Kidney epithelial cell (primary cell): ENCODE measurements at regions not wholly inside any gene's neighbourhood (a gene's known extent, or its start where the extent isn't known, plus 50 kb on each side); places are given as distances from the start of the nearest gene placed in this dataset.

Experiments used
- DNase-seq: peaks from one replicate; pipeline ENCODE4 v3.0.0-alpha.2; 2010; ENCODE audit warnings: low read depth
- H3K27me3 ChIP-seq: 2 replicates; pipeline ENCODE4 v1.6.0; 2011; ENCODE audit warnings: low read length; ENCODE audit not compliant: control insufficient read depth, insufficient read depth
- H3K36me3 ChIP-seq: 2 replicates; pipeline ENCODE4 v1.5.1; 2011; ENCODE audit warnings: low read length; ENCODE audit not compliant: control insufficient read depth, insufficient read depth
- H3K4me3 ChIP-seq: 2 replicates; pipeline ENCODE4 v1.5.1; 2011; ENCODE audit warnings: low read depth, mild to moderate bottlenecking, control low read depth, low read length
- TF ChIP-seq, protein P1 (sequence below): IDR thresholded peaks from 2 replicates; pipeline ENCODE4 v1.5.1; 2011; ENCODE audit warnings: mild to moderate bottlenecking, moderate library complexity, low read length, control low read depth, inconsistent platforms; ENCODE audit not compliant: insufficient read depth, poor library complexity, severe bottlenecking

DNA sequence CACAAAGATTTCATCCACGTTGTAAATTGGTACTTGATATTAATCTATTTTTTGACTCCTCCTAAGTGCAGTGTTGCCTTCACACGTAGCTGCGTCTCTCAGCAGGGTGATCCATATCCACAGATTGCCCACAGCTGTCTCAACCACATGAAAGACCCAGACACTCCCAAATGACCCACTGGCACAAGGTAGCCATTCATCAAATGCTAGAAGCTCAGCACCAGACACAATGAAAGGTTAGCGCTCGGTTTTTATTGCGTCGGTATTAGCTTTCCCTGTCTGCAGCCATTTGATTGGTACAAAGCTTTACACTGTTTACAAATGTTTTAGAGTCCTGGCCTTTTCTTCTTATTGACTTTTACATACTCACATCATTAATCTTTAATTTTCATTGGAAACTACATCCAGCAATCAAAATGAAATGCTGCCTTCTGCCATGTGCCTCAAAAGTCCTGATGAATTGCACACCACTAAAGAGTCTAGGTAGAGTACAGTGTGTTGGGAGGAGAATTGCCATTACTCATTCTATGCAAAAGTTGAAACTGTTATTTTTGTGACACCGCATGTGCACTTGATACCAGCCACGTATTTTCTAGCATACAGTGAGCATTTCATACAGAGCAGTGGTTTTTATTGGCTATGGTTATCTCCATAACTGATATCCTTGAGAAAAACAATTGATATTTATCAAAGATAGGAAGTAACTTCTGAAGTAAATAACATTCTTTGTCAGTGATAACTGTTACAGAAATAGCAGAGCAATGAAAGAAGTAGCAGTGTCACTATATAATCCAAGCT, 127.3 kb upstream of the NUDT7 start:
- H3K4me3 ChIP-seq, result no peak overlapping the region
- no peaks in the 10 kb centered on the region for H3K27me3 ChIP-seq
- no peak for DNase-seq
- TF ChIP-seq, protein P1, sequence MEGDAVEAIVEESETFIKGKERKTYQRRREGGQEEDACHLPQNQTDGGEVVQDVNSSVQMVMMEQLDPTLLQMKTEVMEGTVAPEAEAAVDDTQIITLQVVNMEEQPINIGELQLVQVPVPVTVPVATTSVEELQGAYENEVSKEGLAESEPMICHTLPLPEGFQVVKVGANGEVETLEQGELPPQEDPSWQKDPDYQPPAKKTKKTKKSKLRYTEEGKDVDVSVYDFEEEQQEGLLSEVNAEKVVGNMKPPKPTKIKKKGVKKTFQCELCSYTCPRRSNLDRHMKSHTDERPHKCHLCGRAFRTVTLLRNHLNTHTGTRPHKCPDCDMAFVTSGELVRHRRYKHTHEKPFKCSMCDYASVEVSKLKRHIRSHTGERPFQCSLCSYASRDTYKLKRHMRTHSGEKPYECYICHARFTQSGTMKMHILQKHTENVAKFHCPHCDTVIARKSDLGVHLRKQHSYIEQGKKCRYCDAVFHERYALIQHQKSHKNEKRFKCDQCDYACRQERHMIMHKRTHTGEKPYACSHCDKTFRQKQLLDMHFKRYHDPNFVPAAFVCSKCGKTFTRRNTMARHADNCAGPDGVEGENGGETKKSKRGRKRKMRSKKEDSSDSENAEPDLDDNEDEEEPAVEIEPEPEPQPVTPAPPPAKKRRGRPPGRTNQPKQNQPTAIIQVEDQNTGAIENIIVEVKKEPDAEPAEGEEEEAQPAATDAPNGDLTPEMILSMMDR, result no peak
- no peaks in the 10 kb centered on the region for H3K36me3 ChIP-seq

DNA sequence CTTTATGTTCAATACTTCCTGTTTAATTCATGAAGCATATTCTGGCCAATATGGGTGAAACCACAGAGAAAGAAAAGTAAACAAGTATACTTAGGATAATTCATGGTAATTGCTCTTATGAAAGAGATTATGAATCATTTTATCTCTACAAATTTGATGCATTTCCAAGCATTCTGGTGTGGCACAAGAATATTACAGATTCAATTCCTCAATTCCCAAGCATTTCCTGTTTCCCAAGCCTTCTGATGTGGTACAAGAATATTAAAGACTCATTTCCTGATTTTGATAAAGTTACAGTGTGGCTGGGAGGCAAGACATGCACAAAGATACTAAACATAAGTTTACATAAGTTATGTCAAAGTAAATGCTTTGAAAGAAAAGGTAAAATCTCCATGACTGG, 126.1 kb upstream of the NUDT7 start:
- no peak for DNase-seq
- Histone ChIP-seq H3K4me3 (no peak overlapping the region), H3K27me3 (no peaks in the 10 kb centered on the region), H3K36me3 (no peaks in the 10 kb centered on the region)
- TF ChIP-seq, protein P1, result no peak

DNA sequence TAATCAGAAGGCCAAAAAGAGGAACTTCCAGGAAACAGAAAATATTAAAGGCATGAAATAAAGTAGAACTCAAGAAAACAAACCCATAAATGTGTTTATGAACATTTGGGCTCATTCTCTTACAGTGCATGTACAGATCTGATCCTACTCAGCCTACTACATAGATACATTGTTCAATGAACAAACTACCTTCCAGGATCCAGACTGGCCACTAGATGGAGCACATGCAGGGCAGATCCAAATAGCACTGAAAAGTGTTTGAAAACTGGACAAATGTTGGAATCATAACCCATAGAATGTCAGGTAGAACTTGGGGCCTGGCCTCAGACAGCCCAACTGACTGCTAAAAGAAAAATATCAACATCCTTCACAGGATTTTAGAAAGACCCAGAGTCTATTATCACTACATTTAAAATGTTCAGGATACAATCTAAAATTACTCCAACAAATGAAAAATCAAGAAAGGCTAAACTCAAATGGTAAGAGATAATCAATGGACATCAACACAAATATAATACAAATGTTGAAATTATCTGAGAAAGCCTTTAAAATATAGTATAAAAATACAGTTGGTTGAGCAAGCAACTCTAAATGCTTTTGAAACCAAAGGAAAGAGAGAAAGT, 122.4 kb upstream of the NUDT7 start:
- H3K36me3 ChIP-seq, result no peaks in the 10 kb centered on the region
- H3K27me3 ChIP-seq, result no peaks in the 10 kb centered on the region
- no peak overlapping the region for H3K4me3 ChIP-seq
- no peak for DNase-seq
- TF ChIP-seq, protein P1, result peak; percentile 89

DNA sequence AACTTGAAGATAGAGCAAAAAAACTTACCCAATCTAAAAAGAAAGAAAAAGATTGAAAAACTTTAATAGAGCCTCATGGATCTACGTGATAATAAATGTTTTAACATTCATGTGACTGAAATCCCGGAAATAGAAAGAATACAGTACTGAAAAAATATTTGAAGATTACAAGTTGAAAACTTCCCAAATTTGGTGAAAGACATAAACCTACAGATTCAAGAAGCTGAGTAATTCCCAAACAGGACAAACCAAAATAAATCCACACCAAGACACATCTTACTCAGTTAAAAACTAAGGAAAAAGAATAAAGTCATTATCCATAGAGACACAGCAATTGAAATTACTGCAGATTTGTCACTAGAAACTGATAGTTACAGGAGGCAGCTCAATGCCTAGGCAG, 121.8 kb upstream of the NUDT7 start:
- no peak for DNase-seq
- H3K27me3 ChIP-seq, result no peaks in the 10 kb centered on the region
- TF ChIP-seq, protein P1, result no peak
- H3K36me3 ChIP-seq, result no peaks in the 10 kb centered on the region
- H3K4me3 ChIP-seq, result no peak overlapping the region

DNA sequence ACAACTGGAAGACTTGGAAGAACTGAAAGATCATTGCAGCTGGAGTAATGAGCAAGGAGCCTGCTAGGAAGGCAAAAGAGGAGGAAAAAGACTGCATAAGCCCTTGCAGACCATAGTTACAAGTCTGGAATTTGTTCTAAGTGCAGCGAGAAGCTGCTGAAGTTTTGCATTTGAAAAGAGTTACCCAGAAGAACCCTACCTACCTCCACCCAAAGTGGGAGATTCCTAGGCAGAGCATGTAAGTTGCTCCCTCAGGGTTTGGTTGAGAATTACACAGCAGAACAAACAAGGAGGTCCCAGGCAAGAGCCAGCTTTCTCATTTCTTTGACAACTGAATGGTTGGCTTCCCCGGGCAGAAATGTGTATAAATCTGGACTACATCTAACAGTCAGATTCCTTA, 118.7 kb upstream of the NUDT7 start:
- Histone ChIP-seq H3K36me3 (no peaks in the 10 kb centered on the region), H3K4me3 (no peak overlapping the region), H3K27me3 (no peaks in the 10 kb centered on the region)
- TF ChIP-seq, protein P1, result no peak
- no peak for DNase-seq
